A549 (cell line): ENCODE measurements at regions not wholly inside any gene's neighbourhood (a gene's known extent, or its start where the extent isn't known, plus 50 kb on each side); places are given as distances from the start of the nearest gene placed in this dataset.

ENCODE experiments used
- ATAC-seq, 2 experiments: fragments of 200-7000 bp in 1 of 2; fragments of >200 bp in 1 of 2; cut with Nextera tagmentation in 1 of 2; cut with Tn5 transposase in 1 of 2; 3 replicates each; pipeline versions ENCODE4 v1.8.0 to v1.9.1; 2018 to 2020; ENCODE audit warnings: mild to moderate bottlenecking in 1 of 2, moderate library complexity in 1 of 2
- CTCF ChIA-PET: fragments of 300-600 bp; sonication (Branson Sonifier 250); formaldehyde crosslinking; extraction: SDS; loops from one replicate; lab custom pipeline; 2021; ENCODE audit warnings: antibody characterized with exemption, inconsistent platforms; lab: Yijun Ruan, JAX
- POLR2A ChIA-PET: fragments of 350-600 bp; formaldehyde crosslinking; extraction: SDS; loops from one replicate; lab custom pipeline; 2021; ENCODE audit warnings: antibody characterized with exemption, inconsistent platforms; lab: Yijun Ruan, JAX
- DNase-seq, 2 experiments: peaks; one replicate each; pipeline versions ENCODE4 v3.0.0 to v3.0.0-alpha.2; 2011 to 2016; ENCODE audit warnings: low read depth in 1 of 2, low spot score in 1 of 2
- FAIRE-seq: peaks from 2 replicates; lab custom pipeline; 2011; peaks lifted over from hg19 to GRCh38; lab: Jason Lieb, UNC
- H3K27ac ChIP-seq, 2 experiments: fragments of >200 bp; sonication (Bioruptor Twin); formaldehyde crosslinking; 3 replicates each; pipeline ENCODE4 v1.5.1; 2016 to 2017
- H3K4me1 ChIP-seq: fragments of >200 bp; sonication (Bioruptor Twin); formaldehyde crosslinking; 3 replicates; pipeline ENCODE4 v1.6.1; 2016
- H3K4me2 ChIP-seq: fragments of >200 bp; sonication (Bioruptor Twin); formaldehyde crosslinking; 3 replicates; pipeline ENCODE4 v1.6.1; 2016
- H3K4me3 ChIP-seq: fragments of >200 bp; sonication (Bioruptor Twin); formaldehyde crosslinking; 3 replicates; pipeline ENCODE4 v1.5.1; 2016
- H3K9me3 ChIP-seq: fragments of >200 bp; sonication (Bioruptor Twin); formaldehyde crosslinking; 3 replicates; pipeline ENCODE4 v1.6.1; 2016
- BHLHE40 ChIP-seq: IDR thresholded peaks from 2 replicates; pipeline ENCODE4 v1.6.1; 2012; ENCODE audit warnings: low read depth, low read length, inconsistent platforms
- CBX2 ChIP-seq: fragments of 200-600 bp; sonication (generic); IDR thresholded peaks from 2 replicates; pipeline ENCODE4 v1.6.1; 2016; ENCODE audit warnings: low read depth, mild to moderate bottlenecking, borderline replicate concordance
- CHD2 ChIP-seq: fragments of 150-350 bp; IDR thresholded peaks from 2 replicates; pipeline ENCODE4 v1.6.1; 2014; ENCODE audit warnings: low read length; ENCODE audit not compliant: partially characterized antibody
- CTCF ChIP-seq: fragments of >200 bp; sonication (Bioruptor Twin); formaldehyde crosslinking; IDR thresholded peaks from 3 replicates; pipeline ENCODE4 v1.5.1; 2016
- FOSB ChIP-seq: fragments of 250-450 bp; sonication (Bioruptor Pico); IDR thresholded peaks from 2 replicates; pipeline ENCODE4 v1.5.0; 2020; ENCODE audit warnings: mild to moderate bottlenecking, moderate library complexity
- GATA3 ChIP-seq: IDR thresholded peaks from 2 replicates; pipeline ENCODE4 v1.6.1; 2012; ENCODE audit warnings: borderline replicate concordance
- HOXB13 ChIP-seq: fragments of 250-450 bp; sonication (Bioruptor Pico); IDR thresholded peaks from 2 replicates; pipeline ENCODE4 v1.5.0; 2020; ENCODE audit warnings: low read depth, mild to moderate bottlenecking, moderate library complexity
- JUN ChIP-seq, 2 experiments: fragments of >200 bp; sonication (Bioruptor Twin); formaldehyde crosslinking; IDR thresholded peaks; 2 replicates in 1 of 2; 3 replicates in 1 of 2; pipeline ENCODE4 v1.6.1; 2016 to 2017
- MAX ChIP-seq: IDR thresholded peaks from 2 replicates; pipeline ENCODE4 v1.6.1; 2012
- MYC ChIP-seq: IDR thresholded peaks from 2 replicates; pipeline ENCODE4 v1.6.1; 2012; ENCODE audit warnings: mild to moderate bottlenecking, inconsistent platforms, low read length, improper control_type of control experiment, borderline replicate concordance
- NFE2L2 ChIP-seq: fragments of 150-350 bp; conservative IDR thresholded peaks from 2 replicates; pipeline ENCODE4 v1.6.1; 2014; ENCODE audit warnings: low read length
- PHF8 ChIP-seq: fragments of 200-600 bp; sonication (generic); IDR thresholded peaks from 2 replicates; pipeline ENCODE4 v1.6.1; 2016; ENCODE audit warnings: low read depth, mild to moderate bottlenecking, antibody characterized with exemption, moderate library complexity, borderline replicate concordance
- POLR2A ChIP-seq: IDR thresholded peaks from 2 replicates; pipeline ENCODE4 v1.6.1; 2012; ENCODE audit warnings: mild to moderate bottlenecking, low read length
- RAD21 ChIP-seq, 2 experiments: fragments of >200 bp in 1 of 2; sonication (Bioruptor Twin) in 1 of 2; formaldehyde crosslinking in 1 of 2; IDR thresholded peaks in 1 of 2; conservative IDR thresholded peaks in 1 of 2; 2 replicates in 1 of 2; 3 replicates in 1 of 2; pipeline ENCODE4 v1.6.1; 2012 to 2018; ENCODE audit warnings: inconsistent platforms in 1 of 2
- RCOR1 ChIP-seq: fragments of 150-350 bp; IDR thresholded peaks from 2 replicates; pipeline ENCODE4 v1.6.1; 2014; ENCODE audit warnings: antibody characterized with exemption, low read length, low read depth
- REST ChIP-seq: fragments of 200-600 bp; sonication (generic); IDR thresholded peaks from 2 replicates; pipeline ENCODE4 v1.6.1; 2016; ENCODE audit warnings: antibody characterized with exemption, mild to moderate bottlenecking, moderate library complexity
- RFX5 ChIP-seq: fragments of 450-650 bp; IDR thresholded peaks from 2 replicates; pipeline ENCODE4 v1.7.1; 2014; ENCODE audit warnings: antibody characterized with exemption, mild to moderate bottlenecking, moderate library complexity
- RNF2 ChIP-seq: fragments of 200-600 bp; sonication (generic); IDR thresholded peaks from 2 replicates; pipeline ENCODE4 v1.6.1; 2016; ENCODE audit warnings: low read depth, mild to moderate bottlenecking, antibody characterized with exemption, moderate library complexity, borderline replicate concordance
- TFCP2L1 ChIP-seq: fragments of 250-450 bp; sonication (Bioruptor Pico); IDR thresholded peaks from 2 replicates; pipeline ENCODE4 v1.5.0; 2021; ENCODE audit warnings: mild to moderate bottlenecking
- USF2 ChIP-seq: fragments of 450-650 bp; IDR thresholded peaks from 2 replicates; pipeline ENCODE4 v1.6.1; 2014; ENCODE audit warnings: antibody characterized with exemption
- ZC3H11A ChIP-seq: fragments of 450-650 bp; IDR thresholded peaks from 2 replicates; pipeline ENCODE4 v1.6.1; 2014; ENCODE audit warnings: antibody characterized with exemption, mild to moderate bottlenecking
- ZFP36 ChIP-seq: fragments of 450-650 bp; IDR thresholded peaks from 2 replicates; pipeline ENCODE4 v1.6.1; 2014; ENCODE audit warnings: borderline replicate concordance; ENCODE audit not compliant: partially characterized antibody
- WGBS: methylation state at CpG from one replicate; pipeline ENCODE4 v1.1.6; 2017; ENCODE audit errors: missing lambda C conversion rate; 5-methylcytosine and 5-hydroxymethylcytosine counted together

- Histone ChIP-seq H3K9me3 (no peaks in the 10 kb centered on the region), H3K4me1 (no peaks in the 10 kb centered on the region), H3K27ac (no peak overlapping the region), H3K4me2 (no peak overlapping the region), H3K4me3 (no peak overlapping the region)
- DNase-seq (no peak), FAIRE-seq (no peak), ATAC-seq (no peak)
- TF ChIP-seq ZFP36 (no peak), REST (no peak), HOXB13 (no peak), RCOR1 (no peak), JUN (IDR thresholded peaks at IDR 0.05) (no peak), USF2 (no peak), RFX5 (no peak), RAD21 (conservative IDR thresholded peaks at IDR 0.05 in 1 of 2, IDR thresholded peaks at IDR 0.05 in 1 of 2) (no peak), MAX (no peak), POLR2A (no peak), FOSB (CRISPR knock-in tag) (no peak), TFCP2L1 (no peak), CBX2 (no peak), CHD2 (no peak), ZC3H11A (no peak), GATA3 (no peak), BHLHE40 (no peak), PHF8 (no peak)
- ChIA-PET CTCF (no interaction called here), POLR2A (no interaction called here)
- 18% methylated on average over 2 of the region's 2 CpGs for WGBS
Observed at GRCh38 chr3:145889730-145890129, 271.3 kb downstream of the PLOD2 start.

- WGBS = 43% methylated on average over 3 of the region's 3 CpGs
- no peak for DNase-seq
Observed at GRCh38 chr3:145892869-145893268, 268.1 kb downstream of the PLOD2 start.

More at GRCh38 chr3:145892869-145893268, 268.1 kb downstream of the PLOD2 start:
- no peak for TF ChIP-seq NFE2L2
- no peak for TF ChIP-seq CTCF
- no peak for TF ChIP-seq MYC
- TF ChIP-seq RNF2 = no peak
- H3K9me3 ChIP-seq = no peaks in the 10 kb centered on the region
- ChIA-PET POLR2A (no interaction called here), CTCF (no interaction called here)
- H3K4me1 ChIP-seq = no peaks in the 10 kb centered on the region
- ATAC-seq = no peak
- H3K4me2 ChIP-seq = no peak overlapping the region
- H3K4me3 ChIP-seq = no peak overlapping the region
- no peak for FAIRE-seq
- no peak overlapping the region for H3K27ac ChIP-seq
